NT2/D1 (cell line): ENCODE measurements at regions not wholly inside any gene's neighbourhood (a gene's known extent, or its start where the extent isn't known, plus 50 kb on each side); places are given as distances from the start of the nearest gene placed in this dataset.

Source experiments
- DNase-seq: peaks from one replicate; pipeline ENCODE4 v3.0.0-alpha.2; 2011; ENCODE audit warnings: low read depth, low spot score
- H3K27me3 ChIP-seq: 2 replicates; pipeline ENCODE4 v1.6.0; 2011; ENCODE audit warnings: mild to moderate bottlenecking; ENCODE audit not compliant: insufficient read length, insufficient read depth
- H3K36me3 ChIP-seq: 2 replicates; pipeline ENCODE4 v1.6.1; 2011; ENCODE audit warnings: mild to moderate bottlenecking, low read length, mixed read lengths; ENCODE audit not compliant: insufficient read depth, insufficient read length
- H3K4me1 ChIP-seq: 2 replicates; pipeline ENCODE4 v1.5.1; 2011; ENCODE audit not compliant: insufficient read depth, insufficient read length
- H3K4me3 ChIP-seq: 2 replicates; pipeline ENCODE4 v1.5.1; 2011; ENCODE audit warnings: low read depth; ENCODE audit not compliant: insufficient read length
- H3K9ac ChIP-seq: 2 replicates; pipeline ENCODE4 v1.6.0; 2011; ENCODE audit warnings: low read depth; ENCODE audit not compliant: insufficient read length
- H3K9me3 ChIP-seq: 2 replicates; pipeline ENCODE4 v1.5.1; 2011; ENCODE audit warnings: mild to moderate bottlenecking, low read length; ENCODE audit not compliant: insufficient read depth
- SUZ12 ChIP-seq: IDR thresholded peaks from 2 replicates; pipeline ENCODE4 v1.6.1; 2011; ENCODE audit not compliant: insufficient read length, insufficient read depth; ENCODE audit errors: extremely low read depth
- YY1 ChIP-seq: IDR thresholded peaks from 2 replicates; pipeline ENCODE4 v1.6.1; 2011; ENCODE audit not compliant: insufficient read length, insufficient read depth
- ZNF274 ChIP-seq: IDR thresholded peaks from 2 replicates; pipeline ENCODE4 v1.6.1; 2011; ENCODE audit warnings: mild to moderate bottlenecking, low read depth, low read length

DNA sequence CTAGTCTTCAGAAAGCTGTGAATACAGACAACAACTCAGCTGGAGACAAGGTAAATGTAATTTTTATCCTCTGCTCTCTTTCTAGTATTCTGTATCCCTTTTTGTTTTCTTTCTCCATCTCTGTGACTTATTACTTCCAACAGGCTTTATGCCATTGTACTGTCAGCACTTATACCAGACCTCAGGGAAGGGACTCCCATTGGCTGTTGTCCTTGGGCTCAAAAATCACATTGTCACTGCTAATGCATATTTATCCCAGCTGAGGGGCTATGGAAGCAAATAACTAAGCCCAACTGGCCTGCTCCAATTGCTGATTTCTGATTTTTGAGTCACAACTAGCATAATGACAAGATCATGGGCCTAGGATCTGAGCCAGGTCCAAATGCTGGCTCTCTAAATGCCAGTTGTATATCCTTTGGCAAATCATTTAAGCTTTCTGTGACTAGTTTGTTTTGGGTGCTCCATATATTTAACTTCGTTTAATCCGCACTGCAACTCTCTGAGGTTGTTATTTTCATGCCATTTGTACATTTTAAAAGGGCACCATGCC is 395.1 kb upstream of the GNPDA2 start:
- no peak overlapping the region for H3K9ac ChIP-seq
- no peak for DNase-seq
- H3K27me3 ChIP-seq: no peaks in the 10 kb centered on the region
- no peak for TF ChIP-seq SUZ12
- no peak for TF ChIP-seq YY1
- no peak for TF ChIP-seq ZNF274
- no peaks in the 10 kb centered on the region for H3K36me3 ChIP-seq
- no peaks in the 10 kb centered on the region for H3K4me1 ChIP-seq
- no peaks in the 10 kb centered on the region for H3K9me3 ChIP-seq
- no peak overlapping the region for H3K4me3 ChIP-seq

DNA sequence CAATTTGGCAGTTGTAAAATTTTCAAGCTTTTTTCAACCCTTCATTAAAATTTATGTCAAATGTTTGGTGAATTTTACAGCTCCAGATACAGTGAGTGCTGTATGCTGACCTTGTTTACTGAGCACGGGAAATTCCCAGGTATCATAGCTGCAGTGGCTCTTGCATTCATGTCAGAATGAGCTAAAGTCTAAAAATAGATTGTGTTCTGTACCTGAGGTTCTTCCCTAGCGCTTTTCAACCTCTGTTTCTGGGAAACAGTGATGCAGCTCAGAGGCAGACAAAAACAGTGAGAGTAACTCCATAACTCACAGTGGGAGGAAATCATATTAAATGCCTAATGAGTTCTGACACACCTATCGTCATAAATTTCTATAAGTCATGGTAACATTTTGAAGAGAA is 393.8 kb upstream of the GNPDA2 start:
- no peaks in the 10 kb centered on the region for H3K36me3 ChIP-seq
- H3K9me3 ChIP-seq: no peaks in the 10 kb centered on the region
- H3K4me3 ChIP-seq: no peak overlapping the region
- H3K27me3 ChIP-seq: no peaks in the 10 kb centered on the region
- H3K9ac ChIP-seq: no peak overlapping the region
- no peaks in the 10 kb centered on the region for H3K4me1 ChIP-seq
- TF ChIP-seq ZNF274 (no peak), SUZ12 (no peak), YY1 (no peak)
- no peak for DNase-seq

GRCh38 chr4:45119376-45119775 is 393.0 kb upstream of the GNPDA2 start:
- H3K27me3 ChIP-seq: no peaks in the 10 kb centered on the region
- H3K9ac ChIP-seq: no peak overlapping the region
- H3K4me3 ChIP-seq: no peak overlapping the region
- DNase-seq: no peak
- H3K9me3 ChIP-seq: no peaks in the 10 kb centered on the region
- no peak for TF ChIP-seq ZNF274
- no peak for TF ChIP-seq SUZ12
- TF ChIP-seq YY1: no peak
- H3K36me3 ChIP-seq: no peaks in the 10 kb centered on the region
- H3K4me1 ChIP-seq: no peaks in the 10 kb centered on the region

GRCh38 chr4:45102716-45103115 is 376.4 kb upstream of the GNPDA2 start:
- no peaks in the 10 kb centered on the region for H3K27me3 ChIP-seq
- no peak for DNase-seq
- H3K36me3 ChIP-seq: no peaks in the 10 kb centered on the region
- TF ChIP-seq SUZ12: no peak
- no peak for TF ChIP-seq ZNF274
- TF ChIP-seq YY1: no peak
- no peaks in the 10 kb centered on the region for H3K4me1 ChIP-seq
- no peak overlapping the region for H3K4me3 ChIP-seq
- H3K9me3 ChIP-seq: no peaks in the 10 kb centered on the region
- no peak overlapping the region for H3K9ac ChIP-seq

GRCh38 chr4:45100956-45101818 is 374.8 kb upstream of the GNPDA2 start:
- Histone ChIP-seq H3K27me3 (no peaks in the 10 kb centered on the region), H3K36me3 (no peaks in the 10 kb centered on the region), H3K9me3 (no peaks in the 10 kb centered on the region), H3K4me3 (no peak overlapping the region), H3K9ac (no peak overlapping the region), H3K4me1 (no peaks in the 10 kb centered on the region)
- TF ChIP-seq SUZ12: no peak
- DNase-seq: no peak

GRCh38 chr4:45099471-45099870 is 373.1 kb upstream of the GNPDA2 start:
- Histone ChIP-seq H3K27me3 (no peaks in the 10 kb centered on the region), H3K36me3 (no peaks in the 10 kb centered on the region), H3K4me1 (no peaks in the 10 kb centered on the region), H3K4me3 (no peak overlapping the region), H3K9me3 (no peaks in the 10 kb centered on the region), H3K9ac (no peak overlapping the region)
- TF ChIP-seq SUZ12: no peak
- no peak for TF ChIP-seq YY1
- TF ChIP-seq ZNF274: no peak
- DNase-seq: no peak

- no peak overlapping the region for H3K4me3 ChIP-seq
- H3K9me3 ChIP-seq: peaks cover 15% of the 10 kb centered on the region; the same call in 1 of the 2 replicates
- TF ChIP-seq ZNF274 (no peak), SUZ12 (no peak), YY1 (no peak)
- no peak for DNase-seq
- no peaks in the 10 kb centered on the region for H3K27me3 ChIP-seq
- H3K36me3 ChIP-seq: no peaks in the 10 kb centered on the region
- H3K9ac ChIP-seq: no peak overlapping the region
- H3K4me1 ChIP-seq: no peaks in the 10 kb centered on the region
These were observed 368.3 kb upstream of the GNPDA2 start for GRCh38 chr4:45094684-45095083.
